GM18508 (cell line): ENCODE measurements at regions not wholly inside any gene's neighbourhood (a gene's known extent, or its start where the extent isn't known, plus 50 kb on each side); places are given as distances from the start of the nearest gene placed in this dataset.

Source experiments
- ATAC-seq: cut with Tn5 transposase; IDR thresholded peaks from one replicate; pipeline ENCODE4 v1.9.1; 2021; ENCODE audit warnings: moderate number of reproducible peaks; ENCODE audit not compliant: insufficient read depth, unreplicated experiment

- ATAC-seq = no peak
Observed at GRCh38 chr9:14967450-14968321, 57.5 kb upstream of the FREM1 start.

GRCh38 chr9:14962193-14962882 lies 52.1 kb upstream of the FREM1 start:
- no peak for ATAC-seq

DNA sequence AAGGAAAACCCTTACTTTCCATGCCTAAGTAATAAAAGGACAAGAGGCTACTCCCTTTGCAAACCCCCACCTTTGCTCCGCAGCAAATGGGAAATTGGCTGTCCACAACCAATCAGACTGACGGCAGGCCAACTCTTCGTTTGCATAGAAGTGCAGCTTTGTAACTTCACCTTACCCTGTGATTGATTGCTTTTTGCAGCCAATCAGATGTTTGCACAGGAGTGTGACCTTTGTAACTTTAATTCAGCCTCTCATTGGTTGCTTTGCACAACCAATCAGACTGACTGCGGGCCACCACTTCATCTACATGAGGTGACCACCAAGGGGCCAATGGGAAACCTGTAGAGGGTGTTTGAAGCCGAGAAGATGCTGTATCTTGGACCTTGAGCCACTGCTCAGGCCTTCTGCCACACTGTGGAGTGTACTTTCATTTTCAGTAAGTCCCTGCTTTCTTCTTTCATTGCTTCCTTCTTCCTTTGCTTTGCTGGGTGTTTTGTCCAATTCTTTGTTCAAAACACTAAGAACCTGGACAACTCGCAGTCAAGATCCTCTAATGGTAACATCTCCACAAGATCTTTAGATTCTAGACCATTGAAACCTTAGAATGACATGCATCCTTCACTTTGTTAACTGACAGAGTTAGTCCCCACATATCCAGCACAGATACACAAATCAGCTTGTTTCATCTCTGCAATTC lies 51.3 kb upstream of the FREM1 start:
- ATAC-seq = no peak

- ATAC-seq = no peak
Observed at GRCh38 chr9:14960881-14961280, 50.7 kb upstream of the FREM1 start.
